NCI-H2107 (cell line): ENCODE measurements at regions not wholly inside any gene's neighbourhood (a gene's known extent, or its start where the extent isn't known, plus 50 kb on each side); places are given as distances from the start of the nearest gene placed in this dataset.

Experiments
- DNase-seq: peaks from one replicate; lab custom pipeline; 2025; lab: John Stamatoyannopoulos, UW

DNA sequence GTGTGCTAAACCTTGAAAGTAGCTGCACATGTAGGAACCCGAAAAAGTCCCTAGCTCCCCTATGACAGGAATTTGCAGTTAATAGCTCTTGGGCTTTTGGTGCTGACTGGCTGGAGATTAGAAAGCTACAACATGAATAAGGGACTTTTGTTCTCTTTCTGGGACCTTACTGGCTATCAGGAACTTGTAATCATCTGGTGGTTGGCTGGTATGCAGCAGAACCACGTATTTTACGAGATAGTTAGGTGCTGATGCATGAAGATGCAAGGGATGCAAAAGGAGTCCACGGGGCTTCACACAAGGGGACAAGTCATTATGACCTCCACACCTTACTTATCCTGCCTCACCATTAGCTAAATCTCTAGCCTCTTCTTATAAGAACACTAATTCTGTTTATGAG, 190.2 kb upstream of the NRXN1 start:
- DNase-seq, result no peak

DNA sequence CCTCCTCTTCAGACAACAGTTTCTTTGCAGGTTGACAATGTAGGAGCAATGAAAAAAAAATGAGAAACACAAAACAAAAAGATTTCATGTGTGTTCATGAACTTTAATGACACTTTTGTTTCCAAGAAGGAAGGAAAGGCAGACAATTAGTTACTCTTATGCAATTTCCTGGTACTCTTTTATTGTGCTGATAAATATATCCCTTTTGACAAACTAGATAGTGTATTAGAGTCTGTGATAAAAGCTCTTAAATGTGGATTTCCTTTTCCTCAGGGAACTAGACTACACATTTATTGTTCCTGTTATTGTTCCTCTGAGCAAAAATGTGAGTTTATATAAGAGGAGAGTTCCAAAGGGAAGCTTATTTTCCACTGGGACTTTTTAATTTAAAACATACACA, 188.7 kb upstream of the NRXN1 start:
- no peak for DNase-seq

DNA sequence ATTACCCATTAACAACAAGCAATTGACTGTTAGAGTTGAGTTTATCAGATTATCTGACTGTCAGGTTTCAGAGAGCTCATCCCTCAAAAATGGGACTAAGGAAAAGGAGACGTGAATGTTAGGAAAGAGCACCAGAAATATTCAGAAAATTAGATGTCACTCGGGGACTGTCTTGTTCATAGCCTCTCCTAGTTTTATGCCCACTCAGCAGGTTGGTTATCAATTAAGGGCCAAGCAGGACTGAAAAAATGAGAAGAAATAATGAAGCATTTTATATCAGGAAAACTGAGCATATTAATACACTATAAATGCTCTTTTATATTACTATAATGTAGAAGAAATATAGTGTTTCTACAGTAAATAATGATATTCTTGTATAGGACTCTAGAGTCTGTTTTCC, 188.1 kb upstream of the NRXN1 start:
- DNase-seq, result no peak

DNA sequence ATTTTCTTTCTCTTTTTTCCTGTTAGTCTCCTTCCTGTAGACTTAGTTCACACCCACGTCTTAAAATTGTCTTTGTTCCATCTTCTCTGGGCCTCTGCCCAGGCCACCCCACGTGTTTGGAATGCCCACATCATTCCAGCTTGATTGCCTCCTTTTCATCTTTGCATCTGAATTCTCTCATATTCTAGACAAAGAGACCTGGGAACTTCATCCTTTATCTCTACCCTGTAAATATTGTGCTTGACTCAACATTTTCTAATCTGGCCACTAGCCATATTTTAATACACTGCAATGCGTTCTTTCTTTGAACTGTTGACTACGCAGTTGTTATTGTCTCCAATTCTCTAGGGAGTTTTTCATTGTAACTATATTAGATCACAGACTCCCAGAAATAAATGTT, 187.5 kb upstream of the NRXN1 start:
- no peak for DNase-seq

DNA sequence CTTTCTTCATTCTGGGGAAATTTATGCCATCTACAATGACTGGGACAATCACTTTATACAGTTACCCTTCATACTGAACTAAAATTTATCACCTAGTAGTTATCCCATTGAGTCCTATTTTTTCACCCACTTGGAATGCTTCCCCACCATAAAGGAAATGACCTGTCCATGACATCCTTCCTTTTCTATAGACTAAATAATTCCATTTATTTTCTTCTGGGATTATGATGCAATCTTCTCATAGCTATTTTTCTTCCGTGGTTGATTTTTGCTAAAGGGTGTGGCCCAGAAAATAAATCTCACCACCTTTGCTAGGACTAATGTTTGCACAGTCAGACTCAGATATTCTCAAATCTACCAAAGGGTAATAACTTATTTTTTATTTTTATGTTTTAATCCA, 186.1 kb upstream of the NRXN1 start:
- no peak for DNase-seq

DNA sequence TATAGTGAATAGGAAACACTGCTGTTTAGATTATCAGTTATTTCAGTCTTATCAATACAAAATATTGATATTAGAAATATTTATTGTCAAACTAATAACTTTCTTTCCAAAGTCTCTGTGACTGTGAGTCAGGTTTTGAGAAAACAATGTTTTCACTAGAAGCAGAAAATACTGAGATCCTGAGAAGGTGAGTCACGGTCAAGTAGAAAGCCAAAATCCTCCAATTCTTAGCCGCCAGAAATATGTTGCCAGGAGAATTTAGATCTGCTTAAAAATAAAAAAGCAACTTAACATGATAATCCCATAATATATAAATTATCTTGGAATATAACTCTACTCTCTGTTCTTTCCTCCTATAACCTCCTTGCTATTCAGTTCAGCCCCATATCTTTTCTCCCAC, 181.9 kb upstream of the NRXN1 start:
- DNase-seq, result no peak

DNA sequence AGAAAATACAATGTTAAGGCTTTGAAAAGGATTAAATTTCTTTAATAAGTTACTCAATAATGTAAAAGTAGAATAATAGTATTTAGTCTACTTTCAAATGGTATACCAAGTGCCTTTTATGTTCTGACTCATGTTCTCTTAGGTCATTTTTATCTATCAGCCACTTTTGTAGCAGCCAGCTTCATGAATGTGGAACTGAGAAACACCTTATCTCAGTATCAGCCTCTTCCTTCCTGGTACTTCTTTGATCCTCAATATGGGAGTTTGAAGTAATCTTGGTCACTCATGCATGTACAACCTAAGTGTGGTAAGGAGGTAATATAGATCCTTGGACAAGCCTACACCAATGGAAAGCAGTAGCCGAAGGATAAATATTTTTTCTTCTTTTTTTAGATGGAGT, 180.4 kb upstream of the NRXN1 start:
- DNase-seq, result no peak

DNA sequence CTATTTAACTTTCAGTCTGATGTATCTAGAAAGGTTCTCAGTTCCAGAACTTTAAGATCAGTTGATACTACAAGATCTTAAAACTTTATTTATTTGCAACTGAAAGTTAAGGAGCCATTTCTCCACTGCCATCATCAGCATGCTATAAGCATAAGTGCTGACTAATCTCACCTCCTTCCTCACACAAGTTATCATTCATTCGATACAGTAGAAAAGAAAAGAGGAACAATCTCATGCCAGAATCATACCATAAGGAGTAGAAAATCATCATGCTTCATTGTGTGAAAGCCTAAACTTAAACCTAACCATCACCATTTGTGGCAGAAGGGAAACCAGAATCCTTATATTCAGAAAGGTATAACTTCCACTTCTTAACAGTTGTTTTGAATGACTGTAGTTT, 176.6 kb upstream of the NRXN1 start:
- DNase-seq, result no peak

DNA sequence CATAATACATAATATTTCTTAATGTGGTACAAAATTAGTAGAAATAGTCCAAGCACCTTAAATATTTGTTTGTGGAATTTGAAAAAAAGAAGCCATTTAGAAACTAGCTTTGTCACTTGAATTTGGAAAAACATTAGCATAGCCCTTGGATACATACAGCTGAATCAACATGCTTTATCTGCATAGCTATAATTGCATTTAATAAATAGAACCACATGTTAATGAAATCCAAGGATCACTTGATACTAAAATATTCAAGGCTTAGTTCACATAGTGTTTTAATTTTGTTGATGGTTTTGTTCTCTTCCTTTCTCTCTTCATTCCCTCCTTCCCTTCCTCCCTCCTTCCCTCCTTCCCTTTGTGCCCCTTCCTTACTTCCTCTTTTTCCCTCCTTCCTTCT, 169.4 kb upstream of the NRXN1 start:
- no peak for DNase-seq

DNA sequence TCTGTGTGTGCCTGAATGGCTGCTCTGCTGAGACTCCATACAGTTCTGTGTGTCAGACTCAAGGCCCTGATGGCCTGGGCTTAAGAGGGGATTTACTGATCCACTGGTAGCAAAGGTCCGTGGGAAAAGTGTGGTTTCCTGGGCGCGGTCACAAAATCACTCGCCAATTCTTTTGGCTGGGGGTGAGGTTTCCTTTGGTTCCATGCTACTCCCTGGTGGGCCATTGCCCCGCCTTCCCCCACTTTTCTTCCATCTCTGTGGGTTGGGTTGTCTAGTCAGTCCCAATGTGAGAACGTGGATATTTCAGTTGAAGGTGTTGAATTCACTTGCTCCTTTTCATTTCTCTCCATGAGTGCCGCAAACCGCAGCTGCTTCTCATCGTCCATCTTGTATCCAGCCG, 162.7 kb upstream of the NRXN1 start:
- no peak for DNase-seq

DNA sequence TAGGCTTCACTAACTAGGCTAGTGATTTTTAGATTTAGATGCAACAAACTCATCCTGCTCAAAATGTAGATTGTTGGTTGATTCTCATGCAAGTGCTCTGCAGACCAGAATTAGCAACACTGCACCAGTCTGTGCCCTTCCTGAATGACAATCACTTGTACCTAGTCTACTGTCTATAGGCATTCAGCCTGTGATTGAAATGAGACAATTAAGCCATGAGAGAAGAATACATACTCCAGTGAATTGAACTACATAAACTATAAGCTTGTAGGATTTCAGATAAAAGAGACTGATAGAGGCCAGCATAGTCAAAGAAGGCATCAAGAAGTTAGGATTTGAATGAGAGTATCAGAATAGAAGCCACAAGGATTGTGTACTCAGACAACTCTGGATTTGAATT, 138.3 kb upstream of the NRXN1 start:
- DNase-seq, result no peak

DNA sequence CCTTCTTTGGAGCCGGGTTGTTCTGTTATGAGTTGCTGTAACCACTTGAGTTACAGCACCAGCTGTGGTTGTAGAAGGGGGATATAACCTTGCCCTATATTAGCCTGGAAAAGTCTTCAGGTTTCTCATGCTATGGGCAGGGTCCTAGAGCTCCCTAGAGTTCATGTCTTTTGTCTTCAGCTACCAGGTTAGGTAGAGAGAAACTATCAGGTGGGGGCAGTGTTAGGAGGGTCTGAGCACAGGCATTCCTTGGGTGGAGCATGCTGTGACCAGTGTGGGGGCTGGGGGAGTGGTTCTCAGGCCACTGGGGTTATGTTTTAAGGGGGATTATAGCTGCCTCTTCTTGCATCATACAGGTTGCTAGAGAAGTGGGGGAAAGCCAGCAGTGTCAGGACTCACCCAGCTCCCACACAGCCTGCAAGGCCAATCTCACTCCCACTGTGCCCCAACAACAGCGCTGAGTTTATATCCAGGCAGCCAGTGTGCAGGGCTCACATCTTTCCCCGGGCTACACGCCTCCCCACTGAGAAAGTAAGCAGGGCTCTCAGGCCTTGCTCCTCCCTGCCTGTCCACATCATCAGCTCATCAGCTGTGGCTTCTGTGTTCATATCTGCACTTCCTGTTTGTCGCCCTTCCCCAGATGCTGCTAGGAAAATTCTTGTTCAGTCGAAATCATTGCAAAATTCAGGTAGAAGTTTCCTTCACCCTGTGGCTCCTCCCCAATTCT, 133.8 kb upstream of the NRXN1 start:
- DNase-seq, result no peak

DNA sequence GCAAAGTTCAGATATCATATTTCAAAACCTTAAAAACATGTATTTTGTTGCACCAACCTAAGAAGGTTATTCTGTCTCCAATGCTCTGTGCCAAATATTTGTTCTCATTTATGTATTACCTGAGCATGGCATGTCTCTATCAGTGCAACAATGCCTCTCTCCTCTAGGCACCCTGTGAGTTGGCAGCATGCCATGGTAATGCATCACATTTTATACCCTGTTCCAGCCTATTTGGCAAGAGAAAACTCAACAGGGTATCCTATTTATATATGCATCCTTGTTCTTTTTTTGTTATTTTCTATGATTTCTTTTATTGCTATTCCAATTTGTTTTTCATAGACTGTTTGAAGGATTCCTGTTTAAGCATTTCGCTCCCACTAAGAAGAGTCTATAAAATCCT, 126.3 kb upstream of the NRXN1 start:
- peak; percentile 8 for DNase-seq

DNA sequence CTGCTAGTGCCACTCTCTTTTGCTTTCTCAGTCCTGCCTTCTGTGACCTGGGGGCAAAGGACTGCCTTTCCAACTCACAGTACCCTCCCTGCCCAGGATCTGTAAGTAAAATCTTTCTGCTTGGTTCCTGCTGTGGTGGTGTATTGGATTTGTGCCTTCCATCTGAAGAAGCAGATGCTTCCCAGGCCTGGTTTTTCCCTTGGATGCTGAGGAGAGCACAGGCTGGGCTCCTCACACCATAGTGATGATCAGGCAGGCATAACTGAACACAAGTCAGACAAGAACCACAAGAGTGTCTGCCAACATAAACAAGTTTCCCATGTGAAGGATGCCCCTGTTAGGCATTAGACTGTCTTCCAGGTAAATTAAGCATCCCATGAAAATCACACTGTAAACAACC, 121.3 kb upstream of the NRXN1 start:
- no peak for DNase-seq

DNA sequence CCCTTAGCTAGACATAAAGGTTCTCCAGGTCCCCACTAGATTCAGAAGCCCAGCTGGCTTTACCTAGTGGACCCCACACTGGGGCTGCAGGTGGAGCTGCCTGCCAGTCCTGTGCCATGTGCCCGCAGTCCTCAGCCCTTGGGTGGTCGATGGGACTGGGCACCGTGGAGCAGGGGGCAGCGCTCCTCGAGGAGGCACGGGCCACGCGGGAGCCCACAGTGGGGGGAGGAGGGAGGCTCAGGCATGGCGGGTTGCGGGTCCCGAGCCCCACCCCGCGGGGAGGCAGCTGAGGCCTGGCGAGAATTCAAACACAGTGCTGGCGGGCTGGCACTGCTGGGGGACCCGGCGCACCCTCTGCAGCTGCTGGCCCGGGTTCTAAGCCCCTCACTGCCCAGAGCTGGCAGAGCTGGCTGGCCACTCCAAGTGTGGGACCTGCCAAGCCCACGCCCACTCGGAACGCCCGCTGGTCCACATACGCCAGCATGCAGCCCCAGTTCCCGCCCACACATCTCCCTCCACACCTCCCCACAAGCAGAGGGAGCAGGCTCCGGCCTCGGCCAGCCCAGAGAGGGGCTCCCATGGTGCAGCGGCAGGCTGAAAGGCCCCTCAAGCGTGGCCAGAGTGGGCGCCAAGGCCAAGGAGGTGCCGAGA, 119.7 kb upstream of the NRXN1 start:
- no peak for DNase-seq

DNA sequence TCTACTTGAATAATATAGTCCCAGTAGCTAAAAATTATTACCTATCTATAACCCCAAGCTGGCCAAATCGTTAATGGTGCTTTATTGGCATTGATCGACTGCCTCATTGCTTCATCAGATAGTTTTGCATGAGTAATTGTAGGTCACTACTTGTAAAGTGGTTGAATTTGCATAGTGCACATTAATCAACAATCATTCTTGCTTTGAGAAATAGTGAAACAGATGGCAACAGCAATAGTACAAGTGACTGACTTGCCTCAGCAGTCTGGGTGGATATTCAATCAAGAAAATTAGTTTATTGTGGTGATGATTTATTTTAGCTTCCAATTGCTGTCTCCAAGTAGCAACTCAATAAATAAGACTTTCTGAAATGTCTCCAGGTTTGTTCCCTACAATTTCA, 117.8 kb upstream of the NRXN1 start:
- DNase-seq, result no peak

DNA sequence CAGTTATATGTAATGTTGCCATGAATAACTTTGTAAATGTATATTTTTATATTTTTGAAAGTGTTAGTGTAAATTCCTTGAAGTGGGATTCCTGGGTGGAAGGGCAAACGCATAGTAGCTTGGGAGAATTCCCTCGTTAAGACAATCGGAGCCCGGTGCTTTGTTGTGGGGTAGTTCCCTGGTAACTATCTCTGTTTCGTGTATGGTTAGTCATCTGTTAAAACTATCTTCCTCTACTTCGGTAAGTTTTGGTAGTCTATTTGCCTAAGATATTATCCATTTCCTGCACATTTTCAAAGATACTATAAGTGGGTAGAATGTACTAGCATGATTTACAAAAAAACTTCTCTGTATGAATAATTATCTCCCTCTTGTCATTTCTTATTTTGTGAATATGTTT, 113.8 kb upstream of the NRXN1 start:
- no peak for DNase-seq

DNA sequence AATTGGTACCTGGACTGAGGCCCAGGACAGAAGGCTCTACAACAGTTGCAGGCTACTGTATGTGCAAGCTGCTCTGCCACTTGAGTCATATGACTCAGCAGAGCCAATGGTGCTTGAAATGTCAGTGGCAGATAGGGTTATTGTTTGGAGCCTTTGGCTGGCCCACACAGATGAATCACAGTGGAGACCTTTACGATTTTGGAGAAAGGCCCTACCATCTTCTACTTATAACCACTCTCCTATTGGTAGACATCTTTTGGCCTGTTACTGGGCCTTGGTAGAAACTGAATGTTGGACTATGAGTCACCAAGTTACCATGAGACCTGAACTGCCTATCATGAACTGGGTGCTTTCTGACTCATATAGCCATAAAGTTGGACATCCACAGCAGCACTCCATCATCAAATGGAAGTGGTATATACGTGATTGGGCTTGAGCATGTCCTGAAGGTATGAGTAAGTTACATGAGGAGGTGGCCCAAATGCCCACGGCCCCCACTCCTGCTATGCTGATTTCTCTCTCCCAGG, 88.9 kb upstream of the NRXN1 start:
- no peak for DNase-seq

DNA sequence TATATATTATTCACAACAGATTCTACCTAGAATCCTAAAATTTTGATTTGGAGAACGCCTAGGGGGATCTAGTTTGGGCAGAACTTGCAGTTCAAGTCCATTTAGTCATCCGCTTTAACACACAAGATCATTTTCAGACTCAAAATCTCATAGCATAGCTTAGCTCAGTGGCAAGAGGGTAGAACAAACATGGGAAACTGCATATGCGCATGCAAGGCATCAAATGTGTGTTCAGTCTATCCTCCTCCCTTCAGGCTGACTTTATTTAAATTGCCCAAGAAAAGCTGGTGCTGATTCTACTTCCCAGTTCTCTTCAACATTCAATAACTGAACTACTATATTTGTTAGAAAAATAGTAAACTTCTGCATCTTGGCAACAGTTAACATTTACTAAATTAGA, 79.6 kb upstream of the NRXN1 start:
- no peak for DNase-seq

DNA sequence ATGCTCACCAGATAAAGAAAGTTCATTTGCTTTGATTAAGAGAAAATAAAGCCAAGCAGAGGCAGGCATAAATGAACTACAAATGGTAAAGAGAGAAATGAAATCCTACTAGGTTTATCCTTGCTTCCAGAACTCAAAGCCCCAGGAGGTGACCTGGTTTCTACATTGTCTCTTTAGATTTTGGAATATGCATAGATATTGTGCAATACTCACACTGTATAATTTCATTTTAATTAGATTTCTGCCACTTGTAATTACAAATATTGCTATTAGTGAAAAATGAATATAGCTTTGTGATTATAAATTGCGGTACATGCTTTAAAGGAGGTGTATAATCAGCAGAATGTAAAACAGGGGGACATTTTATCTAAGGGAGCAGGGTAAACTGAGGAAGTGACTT, 76.9 kb upstream of the NRXN1 start:
- no peak for DNase-seq

DNA sequence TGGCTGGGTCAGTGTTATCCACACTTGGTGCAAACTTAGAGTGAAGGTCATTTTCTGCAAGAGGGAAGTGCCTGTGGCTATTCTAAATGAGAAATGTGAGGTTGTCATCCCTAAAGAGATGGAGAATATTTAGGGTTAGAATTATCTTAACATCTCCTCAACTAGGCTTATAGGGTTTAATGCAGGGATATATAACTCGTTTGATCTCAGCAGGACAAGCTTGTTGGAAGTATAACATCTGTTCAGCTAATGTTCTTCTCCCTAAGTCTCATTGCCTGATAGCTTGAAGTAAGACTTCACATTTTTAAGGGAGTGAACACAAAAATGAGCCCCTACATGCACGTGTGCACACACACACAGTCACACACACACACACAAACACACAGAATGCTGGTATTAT, 75.9 kb upstream of the NRXN1 start:
- DNase-seq, result no peak

DNA sequence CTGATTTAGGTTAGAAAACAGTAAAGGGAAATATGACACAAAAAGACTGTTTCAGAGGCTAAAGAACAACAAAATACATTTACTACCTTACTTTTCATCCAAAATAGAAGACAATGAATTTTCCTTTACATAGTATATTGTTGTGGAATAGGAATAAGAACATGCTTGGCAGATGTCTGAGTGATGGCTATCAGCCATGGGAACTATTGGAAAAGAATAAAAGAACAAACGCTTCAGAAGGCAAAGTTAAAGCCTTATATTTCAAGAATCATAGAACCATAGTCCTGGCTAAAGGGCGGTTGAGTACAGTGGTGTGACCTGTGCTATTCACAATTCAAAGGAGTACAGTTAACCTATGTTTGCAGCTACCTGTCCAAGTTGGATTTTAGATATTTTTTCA, 73.9 kb upstream of the NRXN1 start:
- no peak for DNase-seq

DNA sequence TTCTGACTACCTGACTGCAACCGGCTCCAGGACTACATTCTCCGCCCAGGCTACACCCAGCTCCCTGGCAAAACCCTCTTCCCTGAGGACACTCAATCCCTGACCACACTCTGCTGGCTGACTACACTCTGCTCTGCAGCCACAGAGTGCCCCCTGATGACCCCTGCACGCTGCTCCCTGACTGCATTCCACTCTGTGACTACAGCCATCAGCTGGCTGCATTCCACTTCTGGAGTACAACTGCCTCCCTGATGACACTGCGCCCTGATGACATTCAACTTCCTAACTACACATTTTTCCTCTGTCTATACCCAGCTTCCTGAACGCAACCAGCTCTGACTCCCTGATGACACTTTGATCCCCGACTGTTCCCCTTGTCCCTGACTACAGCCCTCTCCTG, 71.3 kb upstream of the NRXN1 start:
- DNase-seq, result no peak

DNA sequence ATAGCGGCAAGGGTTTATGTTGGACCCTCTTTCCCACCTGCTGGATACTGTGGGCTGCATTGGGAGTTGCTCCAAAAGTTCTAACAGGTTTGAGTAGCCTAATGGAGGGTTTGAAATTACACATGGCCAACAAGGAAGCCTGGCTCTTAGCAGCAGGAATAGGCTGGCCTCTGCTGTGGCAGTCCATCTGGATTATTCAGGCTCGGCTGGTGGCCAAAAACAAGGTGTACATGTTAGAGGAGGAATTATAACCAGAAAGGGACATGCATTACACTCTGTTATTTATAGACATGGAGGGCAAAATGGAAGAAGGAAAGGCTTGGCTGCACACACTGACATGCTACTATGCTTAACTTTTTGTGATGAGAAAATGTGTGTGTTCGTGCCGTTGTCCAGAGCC, 61.1 kb upstream of the NRXN1 start:
- DNase-seq, result no peak
